Gastroesophageal sphincter (tissue), 4 donors: ENCODE measurements at regions not wholly inside any gene's neighbourhood (a gene's known extent, or its start where the extent isn't known, plus 50 kb on each side); places are given as distances from the start of the nearest gene placed in this dataset.

Experiments
- ATAC-seq: fragments of 150-250 bp; one replicate; pipeline ENCODE4 v1.9.1; 2016; ENCODE audit warnings: mild to moderate bottlenecking, moderate library complexity
- H3K27ac ChIP-seq, 4 donors: fragments of 200-600 bp; sonication (generic) in 3 of 4; 1 replicate in 3 of 4; 2 replicates in 1 of 4; pipeline ENCODE4 v1.5.1; 2016 to 2019
- H3K27me3 ChIP-seq: fragments of 200-600 bp; sonication (generic); one replicate; pipeline ENCODE4 v1.5.1; 2019
- H3K36me3 ChIP-seq, 2 donors: fragments of 200-600 bp; sonication (generic); one replicate each; pipeline ENCODE4 v1.5.1; 2019; ENCODE audit warnings: control low read depth in 1 of 2
- H3K4me1 ChIP-seq, 3 donors: fragments of 200-600 bp; sonication (generic); 1 replicate in 2 of 3; 2 replicates in 1 of 3; pipeline ENCODE4 v1.5.1; 2016 to 2019; ENCODE audit warnings: control low read depth in 2 of 3
- H3K4me3 ChIP-seq, 2 donors: fragments of 200-600 bp; sonication (generic); one replicate each; pipeline ENCODE4 v1.5.1; 2019; ENCODE audit warnings: mild to moderate bottlenecking in 1 of 2, moderate library complexity in 1 of 2
- H3K9me3 ChIP-seq, 3 donors: fragments of 200-600 bp; sonication (generic); one replicate each; pipeline ENCODE4 v1.5.1; 2017 to 2019; ENCODE audit warnings: control low read depth in 2 of 3
- CTCF ChIP-seq, 4 experiments: fragments of 200-600 bp in 2 of 4; fragments of 450-650 bp in 2 of 4; sonication (generic) in 1 of 4; IDR thresholded peaks; one replicate each; pipeline ENCODE4 v1.5.1; 2017 to 2019; ENCODE audit warnings: antibody characterized with exemption in 4 of 4, mild to moderate bottlenecking in 2 of 4, moderate library complexity in 2 of 4
- EP300 ChIP-seq: sonication (generic); formaldehyde crosslinking; IDR thresholded peaks from one replicate; pipeline ENCODE4 v1.6.1; 2017; ENCODE audit warnings: antibody characterized with exemption, mild to moderate bottlenecking
- POLR2A ChIP-seq, 2 donors: fragments of 450-650 bp; IDR thresholded peaks; one replicate each; pipeline ENCODE4 v1.6.1; 2017; ENCODE audit warnings: antibody characterized with exemption in 2 of 2, mild to moderate bottlenecking in 2 of 2, moderate library complexity in 1 of 2
- POLR2AphosphoS5 ChIP-seq: sonication (generic); formaldehyde crosslinking; IDR thresholded peaks from one replicate; pipeline ENCODE4 v1.6.1; 2017; ENCODE audit warnings: antibody characterized with exemption
- WGBS, 2 donors: methylation state at CpG; one replicate each; pipeline ENCODE4 v1.1.5; 2018; ENCODE audit warnings: low coverage in 1 of 2; 5-methylcytosine and 5-hydroxymethylcytosine counted together

DNA sequence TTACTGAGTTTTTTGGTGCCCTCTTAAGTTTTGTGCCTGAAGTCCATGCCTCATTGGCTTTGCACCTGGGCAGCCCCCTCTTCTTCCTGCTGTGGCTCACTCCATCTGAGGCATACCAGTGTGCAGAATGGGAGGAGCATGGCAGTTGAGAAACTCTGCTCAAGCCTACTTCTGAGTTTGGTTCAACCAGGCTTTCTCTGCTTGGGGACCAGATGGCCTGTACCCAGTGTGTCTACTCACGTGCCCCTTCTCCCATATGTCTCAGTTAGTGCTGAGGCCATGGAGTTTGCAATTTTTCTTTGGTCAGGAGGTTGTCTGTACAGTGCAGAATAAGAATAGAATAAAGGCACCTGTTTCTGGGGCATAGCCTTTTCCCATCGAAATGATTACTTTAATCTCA lies 383.3 kb upstream of the DDHD1 start:
- H3K27me3 ChIP-seq: no peaks in the 10 kb centered on the region
- no peak for TF ChIP-seq EP300
- no peak for TF ChIP-seq POLR2A (IDR thresholded peaks at IDR 0.05)
- TF ChIP-seq POLR2AphosphoS5: no peak
- TF ChIP-seq CTCF (IDR thresholded peaks at IDR 0.05): no peak
- no peaks in the 10 kb centered on the region for H3K36me3 ChIP-seq
- peaks cover 6 to 46% (median 8%) of the 10 kb centered on the region in 3 donors for H3K4me1 ChIP-seq
- H3K4me3 ChIP-seq: no peak overlapping the region
- no peak for ATAC-seq
- no peak overlapping the region for H3K27ac ChIP-seq
- WGBS, 2 donors: 80 to 83% methylated on average over 1 to 2 of the region's 2 CpGs
- H3K9me3 ChIP-seq: no peaks in the 10 kb centered on the region

DNA sequence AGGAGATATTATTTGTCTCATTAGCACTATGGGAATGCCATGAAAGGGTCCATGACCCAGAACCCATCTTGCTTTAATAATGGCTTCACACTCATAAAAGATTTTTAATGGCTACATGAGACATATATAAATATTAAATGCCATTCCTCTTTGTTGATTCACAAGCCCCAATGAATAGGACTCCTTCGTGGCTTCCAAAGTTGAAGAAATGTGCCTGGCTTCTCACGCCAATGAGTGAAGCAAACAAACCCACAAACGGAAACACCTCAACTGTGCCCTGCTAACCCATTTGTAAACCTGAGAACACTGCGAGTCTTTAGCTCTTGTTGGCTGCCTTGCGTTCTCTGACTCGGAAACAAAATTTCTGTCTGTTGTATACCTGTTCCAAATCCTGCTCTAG lies 381.7 kb upstream of the DDHD1 start:
- Histone ChIP-seq H3K27ac (no peak overlapping the region), H3K36me3 (no peaks in the 10 kb centered on the region), H3K27me3 (no peaks in the 10 kb centered on the region), H3K4me3 (no peak overlapping the region), H3K4me1 (peaks cover 2 to 35% (median 8%) of the 10 kb centered on the region in 3 donors), H3K9me3 (no peaks in the 10 kb centered on the region)
- 67 to 84% methylated on average over 3 to 6 of the region's 6 CpGs for WGBS, 2 donors
- no peak for ATAC-seq
- TF ChIP-seq POLR2A (IDR thresholded peaks at IDR 0.05): no peak
- TF ChIP-seq CTCF (IDR thresholded peaks at IDR 0.05): no peak
- TF ChIP-seq EP300: no peak
- TF ChIP-seq POLR2AphosphoS5: no peak

GRCh38 chr14:53533384-53533970 lies 380.4 kb upstream of the DDHD1 start:
- Histone ChIP-seq H3K27ac (no peak overlapping the region), H3K36me3 (no peaks in the 10 kb centered on the region), H3K27me3 (no peaks in the 10 kb centered on the region), H3K4me1 (peaks cover 0 to 21% (median 8%) of the 10 kb centered on the region in 3 donors), H3K9me3 (no peaks in the 10 kb centered on the region), H3K4me3 (no peak overlapping the region)
- no peak for ATAC-seq
- 67 to 75% methylated on average over 3 to 4 of the region's 4 CpGs for WGBS, 2 donors
- TF ChIP-seq POLR2A (IDR thresholded peaks at IDR 0.05) (no peak), CTCF (IDR thresholded peaks at IDR 0.05) (no peak), EP300 (no peak), POLR2AphosphoS5 (no peak)

GRCh38 chr14:53532853-53533252 lies 379.7 kb upstream of the DDHD1 start:
- 77 to 83% methylated on average over 1 to 6 of the region's 6 CpGs for WGBS, 2 donors
- Histone ChIP-seq H3K36me3 (no peaks in the 10 kb centered on the region), H3K27ac (no peak overlapping the region), H3K9me3 (no peaks in the 10 kb centered on the region), H3K4me3 (no peak overlapping the region), H3K4me1 (peaks cover 0 to 15% (median 3%) of the 10 kb centered on the region in 3 donors), H3K27me3 (no peaks in the 10 kb centered on the region)
- TF ChIP-seq EP300 (no peak), CTCF (IDR thresholded peaks at IDR 0.05) (no peak), POLR2A (IDR thresholded peaks at IDR 0.05) (no peak), POLR2AphosphoS5 (no peak)
- no peak for ATAC-seq

DNA sequence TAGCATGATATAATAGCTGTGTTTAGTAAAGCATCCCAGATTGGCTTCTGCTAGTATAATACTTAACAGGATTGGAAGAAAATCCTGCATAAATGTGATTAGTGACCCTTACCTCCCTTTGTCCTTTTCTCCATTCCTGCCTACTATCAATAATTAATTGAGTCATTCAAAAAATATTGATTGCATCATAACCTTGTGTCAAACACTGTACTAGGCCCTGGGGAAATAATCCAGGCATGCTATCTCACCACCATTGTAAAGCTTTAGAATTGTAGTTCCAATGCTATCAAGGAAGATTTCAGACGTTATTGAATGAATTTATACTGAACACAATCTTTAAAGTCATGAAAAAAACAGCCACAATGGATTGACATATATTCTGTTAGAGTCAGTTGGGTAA lies 378.6 kb upstream of the DDHD1 start:
- no peaks in the 10 kb centered on the region for H3K36me3 ChIP-seq
- no peak overlapping the region for H3K27ac ChIP-seq
- no peak for ATAC-seq
- no peak for TF ChIP-seq POLR2A (IDR thresholded peaks at IDR 0.05)
- TF ChIP-seq POLR2AphosphoS5: no peak
- no peak for TF ChIP-seq CTCF (IDR thresholded peaks at IDR 0.05)
- no peak for TF ChIP-seq EP300
- WGBS, 2 donors: 81 to 100% methylated on average over 1 of the region's 1 CpG
- peaks cover 0 to 4% (median 0%) of the 10 kb centered on the region in 3 donors for H3K4me1 ChIP-seq
- no peak overlapping the region for H3K4me3 ChIP-seq
- H3K27me3 ChIP-seq: no peaks in the 10 kb centered on the region
- no peaks in the 10 kb centered on the region for H3K9me3 ChIP-seq
